Neutrophil (primary cell): ENCODE measurements at regions not wholly inside any gene's neighbourhood (a gene's known extent, or its start where the extent isn't known, plus 50 kb on each side); places are given as distances from the start of the nearest gene placed in this dataset.

Experiments
- H3K27ac ChIP-seq: fragments of 200-600 bp; sonication (generic); 2 replicates; pipeline ENCODE4 v1.5.1; 2016; ENCODE audit warnings: mild to moderate bottlenecking, moderate library complexity
- H3K27me3 ChIP-seq: fragments of 200-600 bp; sonication (generic); 2 replicates; pipeline ENCODE4 v1.6.0; 2016; ENCODE audit warnings: mild to moderate bottlenecking
- H3K36me3 ChIP-seq: fragments of 200-600 bp; sonication (generic); 2 replicates; pipeline ENCODE4 v1.5.1; 2017
- H3K4me1 ChIP-seq, 2 experiments: fragments of 200-600 bp in 1 of 2; sonication (generic) in 1 of 2; 1 replicate in 1 of 2; 2 replicates in 1 of 2; pipeline versions ENCODE4 v1.5.1 to v1.6.1; 2013 to 2016; ENCODE audit warnings: low read depth in 1 of 2, low read length in 1 of 2, mild to moderate bottlenecking in 1 of 2, moderate library complexity in 1 of 2; ENCODE audit not compliant: control insufficient read depth in 1 of 2, insufficient read depth in 1 of 2
- H3K4me3 ChIP-seq, 2 experiments: fragments of 200-600 bp in 1 of 2; sonication (generic) in 1 of 2; 1 replicate in 1 of 2; 2 replicates in 1 of 2; pipeline ENCODE4 v1.5.1; 2013 to 2016; ENCODE audit warnings: low read depth in 1 of 2, low read length in 1 of 2, mild to moderate bottlenecking in 1 of 2, moderate library complexity in 1 of 2
- H3K9me3 ChIP-seq: fragments of 200-600 bp; sonication (generic); 2 replicates; pipeline ENCODE4 v1.5.1; 2016
- CTCF ChIP-seq: fragments of 200-600 bp; sonication (generic); IDR thresholded peaks from 2 replicates; pipeline ENCODE4 v1.5.1; 2016; ENCODE audit warnings: antibody characterized with exemption

GRCh38 chrX:129230850-129231512, 292.3 kb downstream of the SMARCA1 start:
- Histone ChIP-seq H3K4me3 (no peak overlapping the region), H3K27me3 (no peaks in the 10 kb centered on the region), H3K36me3 (no peaks in the 10 kb centered on the region), H3K9me3 (no peaks in the 10 kb centered on the region), H3K27ac (no peak overlapping the region), H3K4me1 (no peaks in the 10 kb centered on the region)
- no peak for TF ChIP-seq CTCF

- H3K9me3 ChIP-seq, result no peaks in the 10 kb centered on the region
Measured at GRCh38 chrX:129230168-129230567, 293.1 kb downstream of the SMARCA1 start.

GRCh38 chrX:129227366-129227765, 295.9 kb downstream of the SMARCA1 start:
- H3K4me1 ChIP-seq, result no peaks in the 10 kb centered on the region

More at GRCh38 chrX:129230168-129230567, 293.1 kb downstream of the SMARCA1 start:
- no peaks in the 10 kb centered on the region for H3K36me3 ChIP-seq
- no peaks in the 10 kb centered on the region for H3K4me1 ChIP-seq
- no peak overlapping the region for H3K27ac ChIP-seq
- TF ChIP-seq CTCF, result no peak
- no peaks in the 10 kb centered on the region for H3K27me3 ChIP-seq
- no peak overlapping the region for H3K4me3 ChIP-seq

GRCh38 chrX:129193357-129193756, 329.9 kb downstream of the SMARCA1 start:
- no peak overlapping the region for H3K4me3 ChIP-seq
- H3K27me3 ChIP-seq, result no peaks in the 10 kb centered on the region
- no peak overlapping the region for H3K27ac ChIP-seq
- TF ChIP-seq CTCF, result no peak
- no peaks in the 10 kb centered on the region for H3K36me3 ChIP-seq
- no peaks in the 10 kb centered on the region for H3K4me1 ChIP-seq
- no peaks in the 10 kb centered on the region for H3K9me3 ChIP-seq

More at GRCh38 chrX:129227366-129227765, 295.9 kb downstream of the SMARCA1 start:
- Histone ChIP-seq H3K4me3 (no peak overlapping the region), H3K27me3 (no peaks in the 10 kb centered on the region), H3K27ac (no peak overlapping the region), H3K9me3 (no peaks in the 10 kb centered on the region), H3K36me3 (no peaks in the 10 kb centered on the region)
- TF ChIP-seq CTCF, result no peak

GRCh38 chrX:129188231-129188630, 335.1 kb downstream of the SMARCA1 start:
- no peaks in the 10 kb centered on the region for H3K4me1 ChIP-seq
- TF ChIP-seq CTCF, result no peak
- no peak overlapping the region for H3K4me3 ChIP-seq
- H3K36me3 ChIP-seq, result no peaks in the 10 kb centered on the region
- H3K9me3 ChIP-seq, result no peaks in the 10 kb centered on the region
- no peaks in the 10 kb centered on the region for H3K27me3 ChIP-seq
- no peak overlapping the region for H3K27ac ChIP-seq
